ENCODE measurements at regions not wholly inside any gene's neighbourhood (a gene's known extent, or its start where the extent isn't known, plus 50 kb on each side); places are given as distances from the start of the nearest gene placed in this dataset.

GRCh38 chr1:81563632-81564031 is 237.1 kb upstream of the ADGRL2 start:
- no peaks in the 10 kb centered on the region for H3K36me3 ChIP-seq
- intact Hi-C loops (cut with DNase I), result no loop called here
- no peak overlapping the region for H3K27ac ChIP-seq
- DNase-seq, result no peak
- H3K27me3 ChIP-seq, result no peaks in the 10 kb centered on the region
- no peak overlapping the region for H3K4me3 ChIP-seq
- no peaks in the 10 kb centered on the region for H3K4me1 ChIP-seq
- no peak for ATAC-seq
- H3K9me3 ChIP-seq, result no peaks in the 10 kb centered on the region
- TF ChIP-seq CTCF (IDR thresholded peaks at IDR 0.05), result no peak

- no peaks in the 10 kb centered on the region for H3K9me3 ChIP-seq
- TF ChIP-seq CTCF (IDR thresholded peaks at IDR 0.05), result no peak
- no peaks in the 10 kb centered on the region for H3K27me3 ChIP-seq
- 70 to 72% methylated on average over 3 of the region's 3 CpGs for WGBS, 2 donors
- H3K36me3 ChIP-seq, result no peaks in the 10 kb centered on the region
- intact Hi-C loops (cut with DNase I), result no loop called here
- DNase-seq (no peak), ATAC-seq (no peak)
- H3K27ac ChIP-seq, result no peak overlapping the region
- no peaks in the 10 kb centered on the region for H3K4me1 ChIP-seq
- H3K4me3 ChIP-seq, result no peak overlapping the region
Measured at GRCh38 chr1:81562934-81563333, 237.8 kb upstream of the ADGRL2 start.

GRCh38 chr1:81560629-81561028 is 240.1 kb upstream of the ADGRL2 start:
- WGBS, 2 donors, result 94% methylated on average over 7 of the region's 7 CpGs
- ATAC-seq, result no peak
- Histone ChIP-seq H3K27ac (no peak overlapping the region), H3K27me3 (no peaks in the 10 kb centered on the region), H3K4me3 (no peak overlapping the region), H3K9me3 (no peaks in the 10 kb centered on the region), H3K36me3 (no peaks in the 10 kb centered on the region), H3K4me1 (no peaks in the 10 kb centered on the region)
- no peak for TF ChIP-seq CTCF (IDR thresholded peaks at IDR 0.05)
- intact Hi-C loops (cut with DNase I), result no loop called here
- no peak for DNase-seq

- no peak for DNase-seq
- 46 to 55% methylated on average over 1 of the region's 1 CpG for WGBS, 2 donors
- Histone ChIP-seq H3K36me3 (no peaks in the 10 kb centered on the region), H3K9me3 (no peaks in the 10 kb centered on the region), H3K4me3 (no peak overlapping the region), H3K27me3 (no peaks in the 10 kb centered on the region), H3K27ac (no peak overlapping the region), H3K4me1 (no peaks in the 10 kb centered on the region)
- peak in 1 of 9 donors; percentile 44 for TF ChIP-seq CTCF (IDR thresholded peaks at IDR 0.05)
- no peak for ATAC-seq
- intact Hi-C loops (cut with DNase I), result loop anchor here in 4 of 10 donors (10.0 kb wide), 2 partner anchors 195 to 255 kb away; no protein-coding TSS in a partner anchor
Measured at GRCh38 chr1:81559662-81560350, 240.9 kb upstream of the ADGRL2 start.
